ENCODE measurements at regions not wholly inside any gene's neighbourhood (a gene's known extent, or its start where the extent isn't known, plus 50 kb on each side); places are given as distances from the start of the nearest gene placed in this dataset.
A peak's percentile ranks its signal among the peaks of the same experiment; 100 is the strongest.

- Histone ChIP-seq H3K27me3 (replicated peaks in 1 of 7) (no peaks in the 10 kb centered on the region), H3K36me3 (no peaks in the 10 kb centered on the region), H3K9me3 (no peaks in the 10 kb centered on the region), H3K27ac (no peak overlapping the region), H3K4me3 (no peak overlapping the region), H3K4me1 (peaks cover 0 to 31% (median 11%) of the 10 kb centered on the region in 6 donors)
- WGBS, 5 donors: 10 to 41% (median 22%) methylated on average over 3 of the region's 3 CpGs
- intact Hi-C loops (cut with DNase I; ENCODE audit: low total_unique reads): no loop called here
- no peak for DNase-seq
- no peak for TF ChIP-seq POLR2AphosphoS5 (IDR thresholded peaks at IDR 0.05)
- TF ChIP-seq CTCF (IDR thresholded peaks at IDR 0.05 in 8 of 11, conservative IDR thresholded peaks at IDR 0.05 in 3 of 11): no peak
- TF ChIP-seq POLR2A (IDR thresholded peaks at IDR 0.05): no peak
These were observed 187.3 kb downstream of the CAND1 start for GRCh38 chr12:67456431-67456901.

- no peak for DNase-seq
- Histone ChIP-seq H3K9me3 (no peaks in the 10 kb centered on the region), H3K4me3 (no peak overlapping the region), H3K4me1 (peaks cover 0 to 25% (median 8%) of the 10 kb centered on the region in 6 donors), H3K27ac (no peak overlapping the region), H3K36me3 (no peaks in the 10 kb centered on the region), H3K27me3 (replicated peaks in 1 of 7) (no peaks in the 10 kb centered on the region)
- WGBS, 5 donors: 30 to 89% (median 82%) methylated on average over 2 of the region's 2 CpGs
- no peak for TF ChIP-seq CTCF (IDR thresholded peaks at IDR 0.05 in 8 of 11, conservative IDR thresholded peaks at IDR 0.05 in 3 of 11)
- no peak for TF ChIP-seq POLR2AphosphoS5 (IDR thresholded peaks at IDR 0.05)
- no peak for TF ChIP-seq POLR2A (IDR thresholded peaks at IDR 0.05)
- intact Hi-C loops (cut with DNase I; ENCODE audit: low total_unique reads): no loop called here
These were observed 188.0 kb downstream of the CAND1 start for GRCh38 chr12:67457136-67457535.

GRCh38 chr12:67457778-67458665, 188.9 kb downstream of the CAND1 start:
- Histone ChIP-seq H3K27ac (peak overlapping the region in 1 of 8 donors; percentile 25), H3K9me3 (no peaks in the 10 kb centered on the region), H3K4me3 (no peak overlapping the region), H3K36me3 (no peaks in the 10 kb centered on the region), H3K27me3 (replicated peaks in 1 of 7) (no peaks in the 10 kb centered on the region), H3K4me1 (peaks cover 0 to 20% (median 6%) of the 10 kb centered on the region in 6 donors)
- TF ChIP-seq POLR2A (IDR thresholded peaks at IDR 0.05) (no peak), POLR2AphosphoS5 (IDR thresholded peaks at IDR 0.05) (no peak), CTCF (IDR thresholded peaks at IDR 0.05 in 8 of 11, conservative IDR thresholded peaks at IDR 0.05 in 3 of 11) (peak in 5 of 11 experiments; percentile 20 to 37 (median 32))
- WGBS, 5 donors: 64 to 78% (median 72%) methylated on average over 11 of the region's 11 CpGs
- DNase-seq: no peak
- intact Hi-C loops (cut with DNase I; ENCODE audit: low total_unique reads): no loop called here

GRCh38 chr12:67459173-67459572, 189.4 kb upstream of the DYRK2 start:
- Histone ChIP-seq H3K4me1 (peaks cover 0 to 20% (median 6%) of the 10 kb centered on the region in 6 donors), H3K4me3 (no peak overlapping the region), H3K27ac (no peak overlapping the region), H3K9me3 (no peaks in the 10 kb centered on the region), H3K27me3 (replicated peaks in 1 of 7) (no peaks in the 10 kb centered on the region), H3K36me3 (no peaks in the 10 kb centered on the region)
- intact Hi-C loops (cut with DNase I; ENCODE audit: low total_unique reads): no loop called here
- WGBS, 5 donors: 54 to 77% (median 64%) methylated on average over 1 of the region's 1 CpG
- no peak for DNase-seq
- TF ChIP-seq POLR2AphosphoS5 (IDR thresholded peaks at IDR 0.05) (no peak), POLR2A (IDR thresholded peaks at IDR 0.05) (no peak), CTCF (IDR thresholded peaks at IDR 0.05 in 8 of 11, conservative IDR thresholded peaks at IDR 0.05 in 3 of 11) (no peak)

Data from spleen (tissue), 11 donors.